Pancreas (tissue), 10 donors: ENCODE measurements at regions not wholly inside any gene's neighbourhood (a gene's known extent, or its start where the extent isn't known, plus 50 kb on each side); places are given as distances from the start of the nearest gene placed in this dataset.

Source experiments
- ATAC-seq, 4 donors: fragments of 200-7000 bp; cut with Tn5 transposase; one replicate each; pipeline versions ENCODE4 v1.8.0 to v1.9.1; 2020; ENCODE audit warnings: mild to moderate bottlenecking in 4 of 4, moderate library complexity in 4 of 4
- DNase-seq, 6 donors: peaks; one replicate each; pipeline ENCODE4 v3.0.0-alpha.2; 2020
- FAIRE-seq: peaks from 2 replicates; lab custom pipeline; 2012; peaks lifted over from hg19 to GRCh38; lab: Jason Lieb, UNC
- H3K27ac ChIP-seq, 4 donors: fragments of 200-600 bp; sonication (generic); 1 replicate in 3 of 4; 2 replicates in 1 of 4; pipeline versions ENCODE4 v1.5.0 to v1.8.0; 2020
- H3K27me3 ChIP-seq, 4 donors: fragments of 200-600 bp; one replicate each; pipeline ENCODE4 v1.8.0; 2021
- H3K36me3 ChIP-seq, 3 donors: fragments of 200-600 bp; sonication (generic) in 1 of 3; one replicate each; pipeline versions ENCODE4 v1.5.0 to v1.8.0; 2020 to 2021
- H3K4me1 ChIP-seq, 3 donors: fragments of 200-600 bp; one replicate each; pipeline ENCODE4 v1.8.0; 2021
- H3K4me3 ChIP-seq, 4 donors: fragments of 200-600 bp; sonication (generic) in 2 of 4; one replicate each; pipeline versions ENCODE4 v1.5.0 to v1.8.0; 2020 to 2021
- H3K9me3 ChIP-seq, 4 donors: fragments of 200-600 bp; one replicate each; pipeline ENCODE4 v1.8.0; 2021
- CTCF ChIP-seq, 4 donors: fragments of 200-600 bp; sonication (generic) in 3 of 4; IDR thresholded peaks; one replicate each; pipeline versions ENCODE4 v1.5.0 to v1.8.0; 2021; ENCODE audit warnings: antibody characterized with exemption in 4 of 4
- WGBS, 2 donors: extraction: QIAGEN DNeasy Blood & Tissue Kit; methylation state at CpG; one replicate each; pipeline ENCODE4 v1.1.7; 2013; 5-methylcytosine and 5-hydroxymethylcytosine counted together
- intact Hi-C, 3 donors: fragments of 100-400 bp; cut with DNase I; formaldehyde crosslinking; loops; one replicate each; pipeline versions ENCODE4 v1.11.1 to v1.14.2; 2022
- donor health status: healthy with polysubstance abuse.
- donor health status: DM: no; HTN: no; CAD: no; lungs with moderate emphysema.
- donor health status: DM: no; HTN: no; CAD: no.
- donor health status: control.
- donor health status: control.
- donor health status: Bipolar disorder and iron deficiency.
- donor health status: DM: yes; HTN: yes; CAD: no.
- donor health status: DM: no; HTN: no; CAD: no.
- donor health status: DM: no; HTN: no; CAD: no.
- donor health status: DM: yes; HTN: yes; CAD: no.

GRCh38 chr1:175824079-175824478, 80.7 kb upstream of the TNR start:
- peak in 1 of 4 donors; percentile 23 for TF ChIP-seq CTCF (IDR thresholded peaks at IDR 0.05)
- Histone ChIP-seq H3K4me3 (no peak overlapping the region), H3K36me3 (no peaks in the 10 kb centered on the region), H3K9me3 (no peaks in the 10 kb centered on the region), H3K4me1 (no peaks in the 10 kb centered on the region), H3K27me3 (no peaks in the 10 kb centered on the region), H3K27ac (no peak overlapping the region)
- FAIRE-seq = no peak
- intact Hi-C loops = loop anchor here in 1 of 3 donors (10.0 kb wide), 1 partner anchor 339 kb away; no protein-coding TSS in a partner anchor
- ATAC-seq = peak in 3 of 4 donors; percentile 55 to 66 (median 59)
- WGBS, 2 donors = 55 to 59% methylated on average over 3 of the region's 3 CpGs
- peak; percentile 20 to 82 (median 51) for DNase-seq

- Histone ChIP-seq H3K9me3 (no peaks in the 10 kb centered on the region), H3K36me3 (no peaks in the 10 kb centered on the region), H3K27ac (no peak overlapping the region), H3K4me3 (no peak overlapping the region), H3K27me3 (no peaks in the 10 kb centered on the region), H3K4me1 (no peaks in the 10 kb centered on the region)
- DNase-seq (no peak), ATAC-seq (no peak), FAIRE-seq (no peak)
- intact Hi-C loops = loop anchor here in 1 of 3 donors (10.0 kb wide), 1 partner anchor 339 kb away; no protein-coding TSS in a partner anchor
- no peak for TF ChIP-seq CTCF (IDR thresholded peaks at IDR 0.05)
These were observed 80.0 kb upstream of the TNR start for GRCh38 chr1:175823406-175823805.

GRCh38 chr1:175822580-175822979, 79.2 kb upstream of the TNR start:
- FAIRE-seq = no peak
- DNase-seq = no peak
- Histone ChIP-seq H3K27me3 (no peaks in the 10 kb centered on the region), H3K4me1 (no peaks in the 10 kb centered on the region), H3K9me3 (no peaks in the 10 kb centered on the region), H3K4me3 (no peak overlapping the region), H3K36me3 (no peaks in the 10 kb centered on the region), H3K27ac (no peak overlapping the region)
- no peak for TF ChIP-seq CTCF (IDR thresholded peaks at IDR 0.05)
- ATAC-seq = no peak
- intact Hi-C loops = loop anchor here in 1 of 3 donors (10.0 kb wide), 1 partner anchor 338 kb away; no protein-coding TSS in a partner anchor
- WGBS, 2 donors = 93 to 94% methylated on average over 2 of the region's 2 CpGs

- intact Hi-C loops = loop anchor here in 1 of 3 donors (10.0 kb wide), 1 partner anchor 336 kb away; no protein-coding TSS in a partner anchor
- Histone ChIP-seq H3K27me3 (no peaks in the 10 kb centered on the region), H3K4me3 (no peak overlapping the region), H3K4me1 (no peaks in the 10 kb centered on the region), H3K36me3 (no peaks in the 10 kb centered on the region), H3K27ac (no peak overlapping the region), H3K9me3 (no peaks in the 10 kb centered on the region)
- no peak for TF ChIP-seq CTCF (IDR thresholded peaks at IDR 0.05)
- DNase-seq (no peak), FAIRE-seq (no peak), ATAC-seq (no peak)
- 90 to 94% methylated on average over 6 of the region's 6 CpGs for WGBS, 2 donors
These were observed 77.1 kb upstream of the TNR start for GRCh38 chr1:175820456-175821025.

- peak in 1 of 4 donors; percentile 35 for ATAC-seq
- 54 to 62% methylated on average over 1 of the region's 1 CpG for WGBS, 2 donors
- Histone ChIP-seq H3K4me3 (no peak overlapping the region), H3K4me1 (no peaks in the 10 kb centered on the region), H3K27me3 (no peaks in the 10 kb centered on the region), H3K27ac (no peak overlapping the region), H3K36me3 (no peaks in the 10 kb centered on the region), H3K9me3 (no peaks in the 10 kb centered on the region)
- TF ChIP-seq CTCF (IDR thresholded peaks at IDR 0.05) = no peak
- no peak for DNase-seq
- intact Hi-C loops = no loop called here
- FAIRE-seq = no peak
These were observed 75.5 kb upstream of the TNR start for GRCh38 chr1:175818929-175819328.
